CD4-positive, alpha-beta T cell (primary cell): ENCODE measurements at regions not wholly inside any gene's neighbourhood (a gene's known extent, or its start where the extent isn't known, plus 50 kb on each side); places are given as distances from the start of the nearest gene placed in this dataset.
A peak's percentile ranks its signal among the peaks of the same experiment; 100 is the strongest.

Experiments used
- ATAC-seq: fragments of 200-7000 bp; cut with Tn5 transposase; one replicate; pipeline ENCODE4 v1.10.0; 2022; ENCODE audit warnings: mild to moderate bottlenecking; ENCODE audit not compliant: poor library complexity
- CTCF ChIA-PET: fragments of 350-600 bp; sonication (Branson Sonifier 250); formaldehyde crosslinking; loops from one replicate; lab custom pipeline; 2021; ENCODE audit warnings: antibody characterized with exemption, inconsistent platforms; lab: Charles Lee
- POLR2A ChIA-PET: fragments of 350-600 bp; sonication (Branson Sonifier 250); formaldehyde crosslinking; loops from one replicate; lab custom pipeline; 2021; ENCODE audit warnings: antibody characterized with exemption, inconsistent platforms; lab: Charles Lee
- DNase-seq, 14 experiments: peaks; one replicate each; pipeline ENCODE4 v3.0.0-alpha.2; 2013 to 2020; ENCODE audit warnings: mixed read lengths in 2 of 14
- H3K27ac ChIP-seq, 2 donors: one replicate each; pipeline versions ENCODE4 v1.5.1 to v1.7.0; 2013; ENCODE audit warnings: low read length in 2 of 2, low read depth in 1 of 2, mild to moderate bottlenecking in 1 of 2
- H3K27me3 ChIP-seq, 2 experiments: 1 replicate in 1 of 2; 2 replicates in 1 of 2; pipeline versions ENCODE4 v1.6.1 to v1.7.0; 2013; ENCODE audit warnings: low read length in 2 of 2, control low read depth in 1 of 2, mild to moderate bottlenecking in 1 of 2, moderate library complexity in 1 of 2; ENCODE audit not compliant: insufficient read depth in 2 of 2, control insufficient read depth in 1 of 2
- H3K36me3 ChIP-seq: one replicate; pipeline ENCODE4 v1.6.1; 2013; ENCODE audit warnings: low read length, control low read depth; ENCODE audit not compliant: insufficient read depth
- H3K4me1 ChIP-seq: one replicate; pipeline ENCODE4 v1.6.1; 2013; ENCODE audit warnings: low read length, control low read depth; ENCODE audit not compliant: insufficient read depth
- H3K4me3 ChIP-seq: one replicate; pipeline ENCODE4 v1.5.1; 2013; ENCODE audit warnings: mild to moderate bottlenecking, low read length, moderate library complexity
- H3K9me3 ChIP-seq, 2 experiments: 1 replicate in 1 of 2; 2 replicates in 1 of 2; pipeline versions ENCODE4 v1.6.1 to v1.7.0; 2013; ENCODE audit warnings: low read length in 2 of 2, mild to moderate bottlenecking in 2 of 2, control low read depth in 1 of 2, moderate library complexity in 1 of 2; ENCODE audit not compliant: control insufficient read depth in 1 of 2, insufficient read depth in 1 of 2
- H3K27ac Mint-ChIP-seq: one replicate; pipeline ENCODE4 v1.8.0; 2020; ENCODE audit warnings: mixed read lengths
- H3K27me3 Mint-ChIP-seq: one replicate; pipeline ENCODE4 v1.8.0; 2021; ENCODE audit warnings: mixed read lengths
- H3K36me3 Mint-ChIP-seq: one replicate; pipeline ENCODE4 v1.8.0; 2021; ENCODE audit warnings: low read depth, mixed read lengths
- H3K4me1 Mint-ChIP-seq: one replicate; pipeline ENCODE4 v1.8.0; 2021; ENCODE audit warnings: low read depth, mixed read lengths
- H3K4me3 Mint-ChIP-seq: one replicate; pipeline ENCODE4 v1.8.0; 2020; ENCODE audit warnings: mild to moderate bottlenecking, mixed read lengths
- H3K9me3 Mint-ChIP-seq: one replicate; pipeline ENCODE4 v1.8.0; 2020; ENCODE audit warnings: mixed read lengths
- intact Hi-C, 2 experiments: fragments of 100-400 bp; cut with DNase I in 1 of 2; cut with micrococcal nuclease in 1 of 2; formaldehyde crosslinking; loops; one replicate each; pipeline versions ENCODE4 v1.15.1 to v1.9.0; 2023 to 2025; cut with DNase I, micrococcal nuclease
- TF ChIP-seq, protein P1 (sequence below): fragments of 200-600 bp; IDR thresholded peaks from one replicate; pipeline ENCODE4 v1.8.0; 2022; ENCODE audit warnings: antibody characterized with exemption, mild to moderate bottlenecking

DNA sequence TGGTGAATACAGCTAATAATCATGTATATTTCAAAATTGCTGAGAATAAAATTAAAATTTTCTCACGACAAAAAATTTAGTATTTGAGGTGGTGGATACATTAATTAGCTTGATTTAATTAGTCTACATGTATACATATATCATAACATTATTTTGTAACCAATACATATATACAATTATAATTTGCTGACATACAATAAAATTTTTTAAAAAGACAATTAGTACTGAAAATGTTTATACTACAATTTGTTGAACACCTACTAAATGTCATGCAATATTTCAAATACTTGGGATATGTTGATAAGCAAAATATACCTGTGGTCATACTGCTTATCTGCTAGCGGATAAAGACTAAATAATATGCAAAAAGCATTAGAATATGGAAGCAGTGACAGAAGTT, 586.5 kb downstream of the SLITRK6 start:
- Histone ChIP-seq H3K36me3 (no peaks in the 10 kb centered on the region), H3K4me3 (no peak overlapping the region), H3K9me3 (peaks cover 0 to 9% of the 10 kb centered on the region in 2 experiments), H3K4me1 (no peaks in the 10 kb centered on the region), H3K27me3 (no peaks in the 10 kb centered on the region), H3K27ac (no peak overlapping the region)
- DNase-seq (no peak), ATAC-seq (no peak)
- TF ChIP-seq, protein P1, sequence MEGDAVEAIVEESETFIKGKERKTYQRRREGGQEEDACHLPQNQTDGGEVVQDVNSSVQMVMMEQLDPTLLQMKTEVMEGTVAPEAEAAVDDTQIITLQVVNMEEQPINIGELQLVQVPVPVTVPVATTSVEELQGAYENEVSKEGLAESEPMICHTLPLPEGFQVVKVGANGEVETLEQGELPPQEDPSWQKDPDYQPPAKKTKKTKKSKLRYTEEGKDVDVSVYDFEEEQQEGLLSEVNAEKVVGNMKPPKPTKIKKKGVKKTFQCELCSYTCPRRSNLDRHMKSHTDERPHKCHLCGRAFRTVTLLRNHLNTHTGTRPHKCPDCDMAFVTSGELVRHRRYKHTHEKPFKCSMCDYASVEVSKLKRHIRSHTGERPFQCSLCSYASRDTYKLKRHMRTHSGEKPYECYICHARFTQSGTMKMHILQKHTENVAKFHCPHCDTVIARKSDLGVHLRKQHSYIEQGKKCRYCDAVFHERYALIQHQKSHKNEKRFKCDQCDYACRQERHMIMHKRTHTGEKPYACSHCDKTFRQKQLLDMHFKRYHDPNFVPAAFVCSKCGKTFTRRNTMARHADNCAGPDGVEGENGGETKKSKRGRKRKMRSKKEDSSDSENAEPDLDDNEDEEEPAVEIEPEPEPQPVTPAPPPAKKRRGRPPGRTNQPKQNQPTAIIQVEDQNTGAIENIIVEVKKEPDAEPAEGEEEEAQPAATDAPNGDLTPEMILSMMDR: no peak
- CTCF ChIA-PET: no interaction called here
- no peaks in the 10 kb centered on the region for H3K9me3 Mint-ChIP-seq
- no peaks in the 10 kb centered on the region for H3K4me1 Mint-ChIP-seq
- intact Hi-C loops: no loop called here
- H3K4me3 Mint-ChIP-seq: no peak overlapping the region
- POLR2A ChIA-PET: no interaction called here
- no peak overlapping the region for H3K27ac Mint-ChIP-seq
- H3K36me3 Mint-ChIP-seq: no peaks in the 10 kb centered on the region
- H3K27me3 Mint-ChIP-seq: no peaks in the 10 kb centered on the region

DNA sequence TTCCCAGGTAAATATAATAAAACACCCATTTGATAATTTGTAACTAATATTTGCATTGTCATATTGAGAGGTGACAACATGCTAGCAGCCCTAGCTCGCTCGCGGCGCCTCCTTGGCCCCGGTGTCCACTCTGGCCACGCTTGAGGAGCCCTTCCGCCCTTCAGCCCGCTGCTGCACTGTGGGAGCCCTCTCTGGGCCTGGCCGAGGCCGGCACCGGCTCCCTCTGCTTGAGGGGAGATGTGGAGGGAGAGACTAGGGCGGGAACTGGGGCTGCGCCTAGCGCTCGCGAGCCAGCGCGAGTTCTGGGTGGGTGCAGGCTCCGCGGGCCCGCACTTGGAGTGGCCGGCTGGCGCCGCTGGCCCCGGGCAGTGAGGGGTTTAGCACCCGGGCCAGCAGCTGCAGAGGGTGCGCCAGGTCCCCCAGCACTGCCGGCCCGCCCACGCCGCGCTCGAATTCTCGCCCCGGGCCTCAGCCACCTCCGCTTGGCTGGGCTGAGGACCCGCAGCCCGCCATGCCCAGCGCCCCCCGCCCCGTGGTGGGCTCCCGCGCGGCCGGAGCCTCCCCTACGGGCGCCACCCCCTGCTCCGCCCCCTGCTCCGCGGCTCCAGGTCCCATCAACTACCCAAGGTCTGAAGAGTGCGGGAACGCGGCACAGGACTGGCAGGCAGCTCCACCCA, 594.4 kb downstream of the SLITRK6 start:
- Histone ChIP-seq H3K4me1 (no peaks in the 10 kb centered on the region), H3K36me3 (no peaks in the 10 kb centered on the region), H3K4me3 (no peak overlapping the region), H3K27me3 (no peaks in the 10 kb centered on the region), H3K27ac (no peak overlapping the region), H3K9me3 (peaks cover 0 to 19% of the 10 kb centered on the region in 2 experiments)
- Mint-ChIP-seq H3K4me3 (no peak overlapping the region), H3K27me3 (no peaks in the 10 kb centered on the region), H3K27ac (no peak overlapping the region), H3K4me1 (no peaks in the 10 kb centered on the region), H3K36me3 (no peaks in the 10 kb centered on the region), H3K9me3 (no peaks in the 10 kb centered on the region)
- POLR2A ChIA-PET: no interaction called here
- CTCF ChIA-PET: no interaction called here
- intact Hi-C loops: no loop called here
- ATAC-seq: no peak
- DNase-seq: peak in 1 of 14 experiments; percentile 6
- TF ChIP-seq, protein P1: no peak

DNA sequence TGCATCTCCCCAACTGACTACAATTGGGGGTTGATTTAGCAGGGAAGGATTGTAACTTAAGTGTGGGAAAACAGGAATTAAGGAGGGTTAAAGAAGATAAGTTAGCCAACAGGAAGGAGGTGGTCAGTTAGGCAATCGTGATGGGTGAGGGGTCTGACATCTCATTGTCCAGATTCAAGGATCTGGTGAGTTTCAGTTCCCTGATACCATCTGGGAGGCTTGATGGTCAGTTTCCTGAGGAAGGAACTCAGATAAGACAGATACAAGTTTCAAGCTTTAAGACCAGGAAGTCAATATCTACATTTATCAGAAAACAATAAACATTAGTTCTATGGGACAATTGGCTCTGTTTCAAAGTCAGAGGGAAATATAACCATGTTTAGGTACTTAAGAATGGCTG, 601.8 kb downstream of the SLITRK6 start:
- ChIA-PET CTCF (no interaction called here), POLR2A (no interaction called here)
- Histone ChIP-seq H3K36me3 (no peaks in the 10 kb centered on the region), H3K4me1 (no peaks in the 10 kb centered on the region), H3K4me3 (no peak overlapping the region), H3K27me3 (no peaks in the 10 kb centered on the region), H3K9me3 (no peaks in the 10 kb centered on the region), H3K27ac (no peak overlapping the region)
- Mint-ChIP-seq H3K4me3 (no peak overlapping the region), H3K4me1 (no peaks in the 10 kb centered on the region), H3K9me3 (no peaks in the 10 kb centered on the region), H3K36me3 (no peaks in the 10 kb centered on the region), H3K27ac (no peak overlapping the region), H3K27me3 (no peaks in the 10 kb centered on the region)
- ATAC-seq (no peak), DNase-seq (no peak)
- intact Hi-C loops: no loop called here
- TF ChIP-seq, protein P1: no peak
